Chondrocyte (in vitro differentiated cells): ENCODE measurements at regions not wholly inside any gene's neighbourhood (a gene's known extent, or its start where the extent isn't known, plus 50 kb on each side); places are given as distances from the start of the nearest gene placed in this dataset.

Experiments
- DNase-seq: peaks from one replicate; pipeline ENCODE4 v3.0.0; 2021; ENCODE audit warnings: mixed read lengths, low spot score
- H3K27ac Mint-ChIP-seq: one replicate; pipeline ENCODE4 v1.8.0; 2021; ENCODE audit warnings: mild to moderate bottlenecking, moderate library complexity, mixed read lengths; ENCODE audit not compliant: unreplicated experiment
- H3K27me3 Mint-ChIP-seq: 2 replicates; pipeline ENCODE4 v1.8.0; 2021; ENCODE audit warnings: low read depth, mixed read lengths
- H3K36me3 Mint-ChIP-seq: 2 replicates; pipeline ENCODE4 v1.8.0; 2021; ENCODE audit warnings: low read depth, mixed read lengths
- H3K4me1 Mint-ChIP-seq: 2 replicates; pipeline ENCODE4 v1.8.0; 2021; ENCODE audit warnings: low read depth, mild to moderate bottlenecking, mixed read lengths
- H3K4me3 Mint-ChIP-seq: one replicate; pipeline ENCODE4 v1.8.0; 2021; ENCODE audit warnings: mild to moderate bottlenecking, moderate library complexity, mixed read lengths; ENCODE audit not compliant: unreplicated experiment
- H3K9me3 Mint-ChIP-seq: 2 replicates; pipeline ENCODE4 v1.8.0; 2021; ENCODE audit warnings: low read depth, mixed read lengths
- CTCF ChIP-seq: fragments of 200-600 bp; sonication (generic); IDR thresholded peaks from 2 replicates; pipeline ENCODE4 v1.5.0; 2021; ENCODE audit warnings: antibody characterized with exemption, mild to moderate bottlenecking, moderate library complexity

GRCh38 chr7:17021205-17021604 lies 139.4 kb upstream of the AGR3 start:
- DNase-seq: no peak
- Mint-ChIP-seq H3K36me3 (no peaks in the 10 kb centered on the region), H3K4me3 (no peak overlapping the region), H3K4me1 (peaks cover 23% of the 10 kb centered on the region), H3K27ac (no peak overlapping the region), H3K27me3 (no peaks in the 10 kb centered on the region), H3K9me3 (no peaks in the 10 kb centered on the region)
- no peak for TF ChIP-seq CTCF

GRCh38 chr7:17022920-17023319 lies 141.1 kb upstream of the AGR3 start:
- H3K36me3 Mint-ChIP-seq: no peaks in the 10 kb centered on the region
- H3K27me3 Mint-ChIP-seq: no peaks in the 10 kb centered on the region
- no peaks in the 10 kb centered on the region for H3K9me3 Mint-ChIP-seq
- H3K4me1 Mint-ChIP-seq: peaks cover 16% of the 10 kb centered on the region
- DNase-seq: no peak
- H3K4me3 Mint-ChIP-seq: no peak overlapping the region
- no peak overlapping the region for H3K27ac Mint-ChIP-seq
- no peak for TF ChIP-seq CTCF

DNA sequence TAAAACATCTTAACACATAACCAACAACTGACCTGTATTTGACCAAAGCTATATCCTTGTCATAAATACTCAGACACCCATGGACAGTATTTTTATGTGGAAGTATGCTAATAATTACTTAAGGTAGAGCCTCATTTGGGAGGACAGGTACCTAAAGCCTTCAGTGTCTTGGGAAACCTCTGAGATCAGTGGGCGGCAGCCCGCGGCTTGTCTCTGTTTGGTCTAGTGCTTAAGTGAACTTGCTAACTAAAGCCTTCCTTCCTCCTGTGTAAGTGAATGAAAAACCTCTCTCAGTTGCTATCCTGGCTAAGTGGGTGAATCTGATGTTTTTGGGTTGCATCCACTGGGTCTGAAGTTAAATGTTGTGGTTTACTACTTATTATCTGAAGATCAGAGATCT lies 144.5 kb upstream of the AGR3 start:
- TF ChIP-seq CTCF: no peak
- Mint-ChIP-seq H3K27me3 (no peaks in the 10 kb centered on the region), H3K9me3 (no peaks in the 10 kb centered on the region)

GRCh38 chr7:17027143-17027788 lies 145.5 kb upstream of the AGR3 start:
- Mint-ChIP-seq H3K9me3 (no peaks in the 10 kb centered on the region), H3K27ac (no peak overlapping the region)

More for the DNA sequence above, 144.5 kb upstream of the AGR3 start:
- Mint-ChIP-seq H3K27ac (no peak overlapping the region), H3K4me3 (no peak overlapping the region), H3K36me3 (no peaks in the 10 kb centered on the region), H3K4me1 (peaks cover 5% of the 10 kb centered on the region)
- DNase-seq: no peak

GRCh38 chr7:17027789-17028152 lies 146.0 kb upstream of the AGR3 start:
- Mint-ChIP-seq H3K4me1 (no peaks in the 10 kb centered on the region), H3K36me3 (no peaks in the 10 kb centered on the region), H3K27ac (no peak overlapping the region), H3K27me3 (no peaks in the 10 kb centered on the region), H3K9me3 (no peaks in the 10 kb centered on the region), H3K4me3 (no peak overlapping the region)
- TF ChIP-seq CTCF: no peak
- DNase-seq: no peak

More at GRCh38 chr7:17027143-17027788, 145.5 kb upstream of the AGR3 start:
- DNase-seq: no peak
- no peaks in the 10 kb centered on the region for H3K4me1 Mint-ChIP-seq
- H3K27me3 Mint-ChIP-seq: no peaks in the 10 kb centered on the region
- no peak overlapping the region for H3K4me3 Mint-ChIP-seq
- TF ChIP-seq CTCF: no peak
- H3K36me3 Mint-ChIP-seq: no peaks in the 10 kb centered on the region
